ENCODE measurements at regions not wholly inside any gene's neighbourhood (a gene's known extent, or its start where the extent isn't known, plus 50 kb on each side); places are given as distances from the start of the nearest gene placed in this dataset.

DNA sequence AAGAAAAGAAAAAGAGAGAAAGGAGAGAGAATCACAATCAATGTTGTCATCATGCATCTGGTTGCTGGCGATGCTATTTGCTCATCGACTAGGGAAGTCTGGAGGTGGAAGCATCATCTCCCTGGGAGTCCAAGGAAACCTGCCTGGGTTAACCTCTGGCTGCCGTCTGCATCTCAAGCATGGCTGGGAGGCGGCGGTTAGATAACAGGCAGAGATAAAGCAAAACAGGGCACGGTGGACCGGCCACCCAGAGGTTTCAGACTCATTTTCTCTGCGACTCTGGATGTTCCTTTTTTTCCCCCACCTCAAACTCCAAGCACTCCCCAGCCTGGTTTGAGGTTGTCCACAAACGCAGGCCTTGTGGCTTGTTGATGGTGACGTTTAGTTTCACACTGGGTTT is 161.2 kb downstream of the ENGASE start:
- Histone ChIP-seq H3K79me2 (ENCODE audit: insufficient read depth, low read length) (no peaks in the 10 kb centered on the region), H2AFZ (ENCODE audit: low read length) (no peak overlapping the region), H4K20me1 (ENCODE audit: insufficient read depth, low read length, poor library complexity, severe bottlenecking) (no peaks in the 10 kb centered on the region), H3F3A (ENCODE audit: low read depth) (no peaks in the 10 kb centered on the region), H3K4me3 (ENCODE audit: low read length, poor library complexity, severe bottlenecking) (no peak overlapping the region), H3K9me3 (ENCODE audit: insufficient read depth, low read depth, low read length) (no peaks in the 10 kb centered on the region), H3K4me2 (ENCODE audit: low read depth, low read length, poor library complexity, severe bottlenecking) (no peak overlapping the region), H3K4me1 (ENCODE audit: insufficient read depth, low read length, poor library complexity, severe bottlenecking) (no peaks in the 10 kb centered on the region), H3K9me2 (replicated peaks; ENCODE audit: low read depth, low read length) (no peaks in the 10 kb centered on the region), H3K9ac (ENCODE audit: low read depth, low read length, poor library complexity, severe bottlenecking) (no peak overlapping the region), H3K27me3 (ENCODE audit: insufficient read depth, low read length, poor library complexity, severe bottlenecking) (no peaks in the 10 kb centered on the region), H3K36me3 (ENCODE audit: insufficient read depth, low read length) (no peaks in the 10 kb centered on the region)
- TF ChIP-seq EZH2phosphoT487 (IDR thresholded peaks at IDR 0.05; ENCODE audit: borderline replicate concordance), result no peak
- TF ChIP-seq, protein P1, sequence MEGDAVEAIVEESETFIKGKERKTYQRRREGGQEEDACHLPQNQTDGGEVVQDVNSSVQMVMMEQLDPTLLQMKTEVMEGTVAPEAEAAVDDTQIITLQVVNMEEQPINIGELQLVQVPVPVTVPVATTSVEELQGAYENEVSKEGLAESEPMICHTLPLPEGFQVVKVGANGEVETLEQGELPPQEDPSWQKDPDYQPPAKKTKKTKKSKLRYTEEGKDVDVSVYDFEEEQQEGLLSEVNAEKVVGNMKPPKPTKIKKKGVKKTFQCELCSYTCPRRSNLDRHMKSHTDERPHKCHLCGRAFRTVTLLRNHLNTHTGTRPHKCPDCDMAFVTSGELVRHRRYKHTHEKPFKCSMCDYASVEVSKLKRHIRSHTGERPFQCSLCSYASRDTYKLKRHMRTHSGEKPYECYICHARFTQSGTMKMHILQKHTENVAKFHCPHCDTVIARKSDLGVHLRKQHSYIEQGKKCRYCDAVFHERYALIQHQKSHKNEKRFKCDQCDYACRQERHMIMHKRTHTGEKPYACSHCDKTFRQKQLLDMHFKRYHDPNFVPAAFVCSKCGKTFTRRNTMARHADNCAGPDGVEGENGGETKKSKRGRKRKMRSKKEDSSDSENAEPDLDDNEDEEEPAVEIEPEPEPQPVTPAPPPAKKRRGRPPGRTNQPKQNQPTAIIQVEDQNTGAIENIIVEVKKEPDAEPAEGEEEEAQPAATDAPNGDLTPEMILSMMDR (conservative IDR thresholded peaks at IDR 0.05; ENCODE audit: low read length), result no peak

- Histone ChIP-seq H3K4me2 (ENCODE audit: low read depth, low read length, poor library complexity, severe bottlenecking) (no peak overlapping the region), H3K9me3 (ENCODE audit: insufficient read depth, low read depth, low read length) (no peaks in the 10 kb centered on the region), H3K4me3 (ENCODE audit: low read length, poor library complexity, severe bottlenecking) (no peak overlapping the region), H2AFZ (ENCODE audit: low read length) (no peak overlapping the region), H3K79me2 (ENCODE audit: insufficient read depth, low read length) (no peaks in the 10 kb centered on the region), H3K9me2 (replicated peaks; ENCODE audit: low read depth, low read length) (no peaks in the 10 kb centered on the region), H3K36me3 (ENCODE audit: insufficient read depth, low read length) (no peaks in the 10 kb centered on the region), H3K4me1 (ENCODE audit: insufficient read depth, low read length, poor library complexity, severe bottlenecking) (no peaks in the 10 kb centered on the region), H3K27me3 (ENCODE audit: insufficient read depth, low read length, poor library complexity, severe bottlenecking) (no peaks in the 10 kb centered on the region), H4K20me1 (ENCODE audit: insufficient read depth, low read length, poor library complexity, severe bottlenecking) (no peaks in the 10 kb centered on the region), H3F3A (ENCODE audit: low read depth) (no peaks in the 10 kb centered on the region), H3K9ac (ENCODE audit: low read depth, low read length, poor library complexity, severe bottlenecking) (no peak overlapping the region)
- TF ChIP-seq EZH2phosphoT487 (IDR thresholded peaks at IDR 0.05; ENCODE audit: borderline replicate concordance), result no peak
- TF ChIP-seq, protein P1 (conservative IDR thresholded peaks at IDR 0.05; ENCODE audit: low read length), result no peak
Measured at GRCh38 chr17:79233916-79234551, 159.4 kb downstream of the ENGASE start.

DNA sequence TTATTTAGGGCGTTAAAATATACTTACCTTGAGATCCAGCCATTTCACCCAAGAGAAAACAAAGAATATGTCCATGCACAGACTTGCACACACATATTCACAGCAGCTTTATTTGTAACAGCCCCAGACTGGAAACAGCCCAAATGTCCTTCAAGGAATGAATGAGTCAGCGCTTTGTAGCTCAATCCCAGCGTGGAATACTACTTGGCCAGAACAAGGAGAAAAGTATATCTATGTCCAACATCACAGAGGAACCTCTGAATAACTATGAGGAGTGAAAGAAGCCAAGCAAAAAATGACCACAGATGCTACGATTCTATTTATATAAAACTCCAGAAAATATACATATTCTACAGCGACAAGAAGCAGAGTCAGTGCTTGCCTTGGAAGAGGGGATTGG is 158.3 kb downstream of the ENGASE start:
- Histone ChIP-seq H3K9ac (ENCODE audit: low read depth, low read length, poor library complexity, severe bottlenecking) (no peak overlapping the region), H3K4me2 (ENCODE audit: low read depth, low read length, poor library complexity, severe bottlenecking) (no peak overlapping the region), H3K36me3 (ENCODE audit: insufficient read depth, low read length) (no peaks in the 10 kb centered on the region), H3F3A (ENCODE audit: low read depth) (no peaks in the 10 kb centered on the region), H3K79me2 (ENCODE audit: insufficient read depth, low read length) (no peaks in the 10 kb centered on the region), H4K20me1 (ENCODE audit: insufficient read depth, low read length, poor library complexity, severe bottlenecking) (no peaks in the 10 kb centered on the region), H3K4me3 (ENCODE audit: low read length, poor library complexity, severe bottlenecking) (no peak overlapping the region), H3K27me3 (ENCODE audit: insufficient read depth, low read length, poor library complexity, severe bottlenecking) (no peaks in the 10 kb centered on the region), H3K9me2 (replicated peaks; ENCODE audit: low read depth, low read length) (no peaks in the 10 kb centered on the region), H2AFZ (ENCODE audit: low read length) (no peak overlapping the region), H3K9me3 (ENCODE audit: insufficient read depth, low read depth, low read length) (no peaks in the 10 kb centered on the region), H3K4me1 (ENCODE audit: insufficient read depth, low read length, poor library complexity, severe bottlenecking) (no peaks in the 10 kb centered on the region)
- TF ChIP-seq EZH2phosphoT487 (IDR thresholded peaks at IDR 0.05; ENCODE audit: borderline replicate concordance), result no peak
- TF ChIP-seq, protein P1 (conservative IDR thresholded peaks at IDR 0.05; ENCODE audit: low read length), result no peak
